ENCODE measurements at regions not wholly inside any gene's neighbourhood (a gene's known extent, or its start where the extent isn't known, plus 50 kb on each side); places are given as distances from the start of the nearest gene placed in this dataset.

DNA sequence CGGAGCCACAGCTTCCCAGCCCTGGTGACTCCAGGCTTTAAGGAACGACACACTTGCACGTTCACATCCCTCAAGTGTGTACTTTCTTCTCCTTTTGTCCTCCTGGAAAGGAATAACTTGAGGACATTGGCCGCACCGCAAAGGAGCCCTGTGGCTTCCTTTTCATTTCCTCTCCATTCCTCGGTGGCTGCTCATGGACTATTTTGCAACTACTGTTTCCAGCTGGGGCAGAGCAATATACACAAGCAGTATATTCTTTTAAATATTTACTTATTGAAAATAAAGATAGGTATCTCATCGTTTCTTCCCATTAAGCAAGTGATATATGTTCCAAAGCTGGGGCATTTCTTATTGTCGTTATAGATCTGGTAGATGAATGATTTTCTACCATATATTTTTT is 97.2 kb upstream of the LYZL1 start:
- Histone ChIP-seq H3K9me3 (peaks cover 0 to 6% (median 0%) of the 10 kb centered on the region in 4 donors), H3K4me1 (no peaks in the 10 kb centered on the region), H3K36me3 (no peaks in the 10 kb centered on the region), H3K4me3 (no peak overlapping the region), H3K27ac (replicated peaks in 1 of 4) (no peak overlapping the region), H3K27me3 (peaks cover 0 to 18% (median 0%) of the 10 kb centered on the region in 4 donors)
- TF ChIP-seq EP300 (IDR thresholded peaks at IDR 0.05) (no peak), POLR2A (IDR thresholded peaks at IDR 0.05; ENCODE audit: low read depth) (no peak), POLR2AphosphoS5 (IDR thresholded peaks at IDR 0.05) (no peak)
- TF ChIP-seq, protein P1, sequence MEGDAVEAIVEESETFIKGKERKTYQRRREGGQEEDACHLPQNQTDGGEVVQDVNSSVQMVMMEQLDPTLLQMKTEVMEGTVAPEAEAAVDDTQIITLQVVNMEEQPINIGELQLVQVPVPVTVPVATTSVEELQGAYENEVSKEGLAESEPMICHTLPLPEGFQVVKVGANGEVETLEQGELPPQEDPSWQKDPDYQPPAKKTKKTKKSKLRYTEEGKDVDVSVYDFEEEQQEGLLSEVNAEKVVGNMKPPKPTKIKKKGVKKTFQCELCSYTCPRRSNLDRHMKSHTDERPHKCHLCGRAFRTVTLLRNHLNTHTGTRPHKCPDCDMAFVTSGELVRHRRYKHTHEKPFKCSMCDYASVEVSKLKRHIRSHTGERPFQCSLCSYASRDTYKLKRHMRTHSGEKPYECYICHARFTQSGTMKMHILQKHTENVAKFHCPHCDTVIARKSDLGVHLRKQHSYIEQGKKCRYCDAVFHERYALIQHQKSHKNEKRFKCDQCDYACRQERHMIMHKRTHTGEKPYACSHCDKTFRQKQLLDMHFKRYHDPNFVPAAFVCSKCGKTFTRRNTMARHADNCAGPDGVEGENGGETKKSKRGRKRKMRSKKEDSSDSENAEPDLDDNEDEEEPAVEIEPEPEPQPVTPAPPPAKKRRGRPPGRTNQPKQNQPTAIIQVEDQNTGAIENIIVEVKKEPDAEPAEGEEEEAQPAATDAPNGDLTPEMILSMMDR (IDR thresholded peaks at IDR 0.05), result no peak
- WGBS, result 73% methylated on average over 8 of the region's 8 CpGs
- intact Hi-C loops (cut with DNase I), result no loop called here
- DNase-seq (ENCODE audit: extremely low spot score), result no peak

GRCh38 chr10:29199339-29199738 is 89.5 kb upstream of the LYZL1 start:
- no peak overlapping the region for H3K27ac ChIP-seq (replicated peaks in 1 of 4)
- no peaks in the 10 kb centered on the region for H3K4me1 ChIP-seq
- H3K36me3 ChIP-seq, result no peaks in the 10 kb centered on the region
- H3K27me3 ChIP-seq, result peaks cover 0 to 9% (median 0%) of the 10 kb centered on the region in 4 donors
- no peak for DNase-seq (ENCODE audit: extremely low spot score)
- H3K4me3 ChIP-seq, result no peak overlapping the region
- intact Hi-C loops (cut with DNase I), result no loop called here
- 47% methylated on average over 7 of the region's 7 CpGs for WGBS
- peaks cover 0 to 6% (median 0%) of the 10 kb centered on the region in 4 donors for H3K9me3 ChIP-seq
- TF ChIP-seq, protein P1 (IDR thresholded peaks at IDR 0.05), result no peak
- TF ChIP-seq POLR2AphosphoS5 (IDR thresholded peaks at IDR 0.05) (no peak), POLR2A (IDR thresholded peaks at IDR 0.05; ENCODE audit: low read depth) (no peak), EP300 (IDR thresholded peaks at IDR 0.05) (no peak)

DNA sequence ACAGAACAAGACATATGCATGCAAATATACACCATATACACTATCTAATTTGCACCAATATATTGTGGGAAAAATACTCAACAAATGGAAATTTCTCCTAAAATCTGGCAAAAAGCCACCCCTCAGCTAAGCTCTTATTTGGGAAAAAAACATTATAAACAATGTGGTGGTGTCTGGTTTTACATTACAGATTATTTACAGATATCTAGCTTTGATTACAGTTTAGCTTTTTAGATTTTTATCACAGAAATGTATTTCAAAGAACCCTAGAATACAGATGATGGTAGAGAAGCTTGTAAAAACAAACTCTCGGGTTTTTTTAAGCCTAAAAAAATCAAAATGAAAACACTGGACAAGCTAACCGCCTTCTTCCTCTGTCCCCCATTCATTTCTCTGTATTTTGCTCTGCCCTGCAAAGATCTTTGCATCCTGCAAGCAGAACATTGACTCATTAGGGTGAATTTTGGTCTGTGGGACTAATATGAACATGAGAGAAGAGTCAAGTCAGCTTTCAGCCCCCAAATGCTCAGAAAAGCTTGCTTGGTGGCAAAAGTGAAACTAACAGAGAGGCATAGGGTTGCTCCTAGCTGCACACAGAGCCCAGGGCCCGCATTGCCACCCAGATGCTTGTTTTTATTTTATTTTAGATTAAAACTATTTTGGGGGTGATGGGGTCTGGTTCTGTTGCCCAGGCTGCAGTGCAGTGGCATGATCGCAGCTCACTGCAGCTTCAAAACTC is 88.8 kb upstream of the LYZL1 start:
- Histone ChIP-seq H3K27me3 (peaks cover 0 to 9% (median 0%) of the 10 kb centered on the region in 4 donors), H3K4me1 (no peaks in the 10 kb centered on the region), H3K36me3 (no peaks in the 10 kb centered on the region), H3K4me3 (no peak overlapping the region), H3K9me3 (peaks cover 0 to 3% (median 0%) of the 10 kb centered on the region in 4 donors), H3K27ac (replicated peaks in 1 of 4) (no peak overlapping the region)
- TF ChIP-seq POLR2A (IDR thresholded peaks at IDR 0.05; ENCODE audit: low read depth) (no peak), EP300 (IDR thresholded peaks at IDR 0.05) (no peak), POLR2AphosphoS5 (IDR thresholded peaks at IDR 0.05) (no peak)
- TF ChIP-seq, protein P1 (IDR thresholded peaks at IDR 0.05), result no peak
- WGBS, result 87% methylated on average over 4 of the region's 4 CpGs
- intact Hi-C loops (cut with DNase I), result no loop called here
- DNase-seq (ENCODE audit: extremely low spot score), result no peak

DNA sequence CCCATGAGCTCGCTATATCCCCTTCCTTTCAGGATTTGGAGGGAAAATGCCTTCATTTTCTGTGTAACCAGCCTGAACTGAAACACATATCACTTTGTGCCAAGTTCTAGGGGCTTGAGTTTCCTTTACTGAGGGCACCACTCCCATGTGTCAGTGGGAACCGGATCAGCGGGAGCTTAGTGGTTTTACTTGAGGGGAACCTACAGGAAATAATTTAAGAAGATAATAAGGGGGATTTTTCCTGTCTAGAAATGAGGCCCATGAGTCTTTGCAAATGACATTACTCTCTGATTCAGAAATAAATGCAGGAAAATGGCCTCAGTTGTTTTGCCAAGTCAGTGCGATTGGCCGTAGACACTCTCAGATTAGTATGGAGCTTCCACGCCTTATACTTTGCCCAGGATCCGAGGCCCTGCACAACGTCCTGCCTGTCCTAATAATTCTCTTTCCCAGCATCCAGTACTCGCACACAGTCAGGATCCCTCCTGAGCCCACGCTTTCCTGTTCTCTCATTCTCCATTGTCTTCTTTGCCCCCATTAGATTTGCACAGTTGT is 86.4 kb upstream of the LYZL1 start:
- Histone ChIP-seq H3K27me3 (peaks cover 0 to 20% (median 0%) of the 10 kb centered on the region in 4 donors), H3K36me3 (no peaks in the 10 kb centered on the region), H3K4me3 (no peak overlapping the region), H3K27ac (replicated peaks in 1 of 4) (no peak overlapping the region), H3K4me1 (no peaks in the 10 kb centered on the region), H3K9me3 (no peaks in the 10 kb centered on the region)
- DNase-seq (ENCODE audit: extremely low spot score), result no peak
- WGBS, result 77% methylated on average over 10 of the region's 10 CpGs
- TF ChIP-seq EP300 (IDR thresholded peaks at IDR 0.05) (no peak), POLR2A (IDR thresholded peaks at IDR 0.05; ENCODE audit: low read depth) (no peak), POLR2AphosphoS5 (IDR thresholded peaks at IDR 0.05) (no peak)
- TF ChIP-seq, protein P1 (IDR thresholded peaks at IDR 0.05), result no peak
- intact Hi-C loops (cut with DNase I), result no loop called here
